IPS-NIHi11 (cell line): ENCODE measurements at regions not wholly inside any gene's neighbourhood (a gene's known extent, or its start where the extent isn't known, plus 50 kb on each side); places are given as distances from the start of the nearest gene placed in this dataset.
"Not testable (repeated sequence)": the region's sequence is repeated elsewhere in the genome, so short reads cannot be mapped to it uniquely, and the experiment has no call there.

Experiments used
- DNase-seq: peaks from one replicate; pipeline ENCODE4 v3.0.0; 2012; ENCODE audit warnings: mixed read lengths, low spot score

- DNase-seq = peak; percentile 78
Observed at GRCh38 chr6:85015396-85015990, 251.1 kb upstream of the TBX18 start.

- DNase-seq = no peak
Observed at GRCh38 chr6:85010865-85011264, 246.5 kb upstream of the TBX18 start.

GRCh38 chr6:85008296-85009009, 244.1 kb upstream of the TBX18 start:
- no peak for DNase-seq

- peak; percentile 29 for DNase-seq
Observed at GRCh38 chr6:85006362-85006761, 242.0 kb upstream of the TBX18 start.

DNA sequence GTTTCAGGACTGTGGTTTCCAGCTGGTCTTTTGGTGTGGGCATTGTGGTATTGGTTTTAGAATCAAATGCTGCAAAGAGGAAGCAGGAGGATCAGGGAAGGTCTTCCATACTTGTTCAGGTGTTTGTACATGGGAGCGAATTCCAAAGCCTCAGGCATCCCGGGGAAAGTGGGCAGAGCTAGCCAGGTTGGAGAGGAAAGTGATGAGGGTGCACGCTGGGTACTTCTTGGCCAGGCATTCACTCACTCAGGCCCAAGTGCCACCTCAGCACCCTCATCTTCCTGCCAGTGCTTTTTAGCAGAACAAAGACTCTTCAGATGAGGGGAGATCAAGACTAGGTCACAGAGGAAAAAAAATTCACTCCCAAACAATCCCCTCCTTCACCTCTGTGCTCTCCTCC, 241.1 kb upstream of the TBX18 start:
- no peak for DNase-seq

DNA sequence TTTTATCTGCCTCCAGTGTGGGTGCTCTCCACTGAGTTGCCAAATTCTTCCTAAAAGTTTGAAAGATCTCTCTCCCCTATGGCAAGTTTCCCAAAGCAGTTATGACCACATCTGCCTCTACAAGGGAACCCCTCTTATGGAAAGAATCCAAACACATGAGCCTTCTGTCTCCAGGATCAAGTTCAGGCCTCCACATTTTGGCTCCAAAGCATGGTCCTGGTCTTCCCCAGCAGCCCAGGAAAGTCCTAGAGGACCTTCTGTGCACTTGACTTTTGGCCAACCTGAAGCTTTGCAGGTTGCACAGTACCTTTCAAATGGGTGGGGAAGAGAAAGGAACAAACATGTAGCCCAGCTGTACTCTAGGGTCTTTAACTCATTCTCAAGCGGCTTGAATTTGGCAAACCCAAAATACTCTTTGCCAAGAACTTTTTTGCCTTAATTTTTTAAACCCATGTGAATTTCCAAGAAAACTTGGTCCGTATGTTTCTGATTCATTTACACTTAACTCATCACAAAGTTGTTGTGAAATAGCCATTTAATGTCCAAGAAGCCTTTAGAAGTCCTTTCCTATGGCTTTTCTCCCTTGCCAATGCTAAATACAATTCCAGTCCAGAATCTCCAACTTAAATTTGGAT, 240.1 kb upstream of the TBX18 start:
- no peak for DNase-seq

- DNase-seq = no peak
Observed at GRCh38 chr6:85002847-85003246, 238.4 kb upstream of the TBX18 start.

DNA sequence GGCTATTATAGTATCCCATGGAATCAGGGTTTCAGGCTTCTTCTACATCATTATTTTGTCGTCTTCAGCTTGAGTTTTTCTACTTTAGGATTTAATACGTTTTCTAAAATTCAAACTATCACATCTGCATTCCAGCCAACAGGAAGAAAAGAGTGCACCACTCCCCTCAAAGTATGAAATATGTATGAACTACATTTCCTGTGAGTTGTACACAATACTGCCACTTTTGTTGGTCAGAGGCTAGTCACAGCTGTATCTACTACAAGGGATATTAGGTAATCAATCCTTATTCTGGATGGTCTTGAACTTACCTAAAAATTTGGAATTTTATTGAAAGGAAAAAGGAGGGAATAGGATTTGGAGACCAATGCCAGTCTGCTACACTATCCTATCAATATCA, 235.6 kb upstream of the TBX18 start:
- DNase-seq = no peak

GRCh38 chr6:84998223-84998622, 233.8 kb upstream of the TBX18 start:
- DNase-seq = no peak

- not testable (repeated sequence) for DNase-seq
Observed at GRCh38 chr6:84988766-84989165, 224.4 kb upstream of the TBX18 start.

DNA sequence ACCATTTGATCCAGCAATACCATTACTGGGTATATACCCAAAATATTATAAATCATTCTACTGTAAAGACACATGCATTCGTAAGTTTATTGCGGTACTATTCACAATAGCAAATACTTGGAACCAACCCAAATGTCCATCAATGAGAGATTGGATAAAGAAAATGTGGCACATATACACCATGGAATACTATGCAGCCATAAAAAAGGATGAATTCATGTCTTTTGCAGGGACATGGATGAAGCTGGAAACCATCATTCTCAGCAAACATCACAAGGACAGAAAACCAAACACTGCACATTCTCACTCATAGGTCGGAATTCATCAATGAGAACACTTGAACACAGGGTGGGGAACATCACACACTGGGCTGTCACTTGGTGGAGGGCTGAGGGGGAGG, 221.1 kb upstream of the TBX18 start:
- DNase-seq = not testable (repeated sequence)

GRCh38 chr6:84979541-84979940, 215.1 kb upstream of the TBX18 start:
- DNase-seq = no peak

GRCh38 chr6:84977363-84977705, 212.9 kb upstream of the TBX18 start:
- DNase-seq = no peak

DNA sequence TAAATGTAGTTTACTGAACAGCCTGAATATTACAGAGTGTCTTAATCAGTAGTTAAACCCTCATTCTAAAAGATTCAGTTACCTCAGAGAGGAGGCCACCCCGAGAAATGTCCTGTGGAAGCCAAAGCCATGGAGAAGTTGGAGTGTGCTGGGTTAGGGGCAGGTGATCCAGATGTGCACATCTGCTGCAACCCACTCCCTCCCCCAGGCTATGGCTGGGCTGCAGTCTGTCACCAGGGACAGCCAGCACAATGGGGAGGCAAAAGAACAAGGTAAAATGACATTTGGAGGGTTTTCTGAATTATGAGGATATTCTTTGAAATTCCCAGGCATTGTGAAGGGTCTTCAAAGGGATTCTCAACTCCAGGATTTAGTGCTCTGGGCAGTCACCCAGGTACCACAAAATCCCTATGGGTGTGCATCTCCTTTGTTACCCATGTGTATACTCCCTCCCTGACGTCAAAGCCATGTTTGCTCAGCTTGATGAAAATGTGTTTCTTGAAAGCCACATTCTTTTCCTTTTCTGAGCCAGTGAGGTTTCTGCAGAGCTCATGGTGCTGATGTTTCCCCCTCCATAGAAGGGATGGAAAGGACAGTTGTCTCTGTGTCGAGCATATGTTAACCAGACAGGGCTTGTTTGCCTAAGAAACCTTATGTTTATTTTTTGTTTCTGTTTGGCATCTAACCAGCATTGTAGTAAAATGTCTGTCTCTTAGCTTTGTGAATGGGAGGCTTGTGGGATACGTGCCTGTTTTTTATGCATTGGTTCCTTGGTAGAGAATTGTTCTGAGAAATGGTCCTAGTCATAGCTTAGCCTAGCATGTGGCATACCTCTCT, 212.3 kb upstream of the TBX18 start:
- no peak for DNase-seq

- DNase-seq = no peak
Observed at GRCh38 chr6:84975316-84975715, 210.9 kb upstream of the TBX18 start.

DNA sequence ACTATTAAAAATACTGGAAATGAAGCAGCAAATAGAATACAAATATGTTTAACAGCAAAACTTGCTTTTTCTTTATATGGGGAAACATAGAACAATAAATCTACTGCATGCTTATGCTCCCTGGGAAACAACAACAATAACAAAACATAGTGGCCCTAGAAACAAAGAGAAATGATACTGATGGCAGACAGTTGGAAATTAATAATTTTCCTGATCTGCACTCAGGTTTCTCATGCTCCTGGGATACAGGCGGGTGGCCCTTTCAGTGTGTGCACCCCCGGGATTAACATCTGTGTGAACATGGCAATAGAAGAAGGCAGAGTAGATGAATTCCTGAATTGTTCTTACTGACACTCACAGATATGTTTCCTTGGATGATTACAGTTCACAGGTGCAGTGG, 209.2 kb upstream of the TBX18 start:
- DNase-seq = no peak

DNA sequence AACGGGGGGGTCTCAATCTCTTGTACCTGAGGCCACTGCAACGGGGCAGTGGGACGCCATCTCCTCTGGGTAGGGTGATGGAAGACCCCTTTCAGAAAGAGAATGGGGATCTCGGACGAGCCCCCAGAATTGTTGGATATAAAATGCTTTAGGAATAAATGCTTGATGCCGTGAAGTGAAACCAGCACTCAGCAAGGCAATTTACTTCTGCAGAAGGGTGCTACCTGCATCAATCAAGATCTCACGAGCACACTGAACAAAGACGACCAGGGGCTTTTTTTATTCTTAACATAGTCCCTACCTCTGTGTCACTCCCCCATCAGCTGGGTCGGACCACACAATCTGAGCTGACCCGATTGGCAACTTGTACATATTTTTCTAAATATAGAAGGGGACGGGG, 203.6 kb upstream of the TBX18 start:
- DNase-seq = no peak

DNA sequence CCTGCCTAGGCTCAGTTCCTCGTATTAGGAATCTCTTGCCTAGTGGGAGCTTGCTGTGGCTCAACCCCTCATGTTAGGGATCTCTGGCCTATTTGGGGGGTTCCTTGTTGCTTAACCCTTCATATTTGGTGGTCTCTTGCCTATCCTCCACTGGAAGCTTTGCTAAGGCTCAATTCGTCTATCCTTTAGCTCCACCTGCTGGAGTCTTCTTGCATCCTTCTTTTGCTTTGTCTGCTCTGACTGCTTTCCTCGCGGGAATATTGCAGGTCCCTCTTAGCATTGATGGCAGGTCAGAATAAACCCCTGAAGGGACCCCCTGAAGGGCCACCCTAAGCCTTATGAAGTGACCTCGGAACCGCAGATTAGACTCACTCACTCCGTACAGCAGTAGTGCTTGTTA, 203.0 kb upstream of the TBX18 start:
- peak; percentile 52 for DNase-seq

- DNase-seq = no peak
Observed at GRCh38 chr6:84953111-84953755, 188.8 kb upstream of the TBX18 start.

DNA sequence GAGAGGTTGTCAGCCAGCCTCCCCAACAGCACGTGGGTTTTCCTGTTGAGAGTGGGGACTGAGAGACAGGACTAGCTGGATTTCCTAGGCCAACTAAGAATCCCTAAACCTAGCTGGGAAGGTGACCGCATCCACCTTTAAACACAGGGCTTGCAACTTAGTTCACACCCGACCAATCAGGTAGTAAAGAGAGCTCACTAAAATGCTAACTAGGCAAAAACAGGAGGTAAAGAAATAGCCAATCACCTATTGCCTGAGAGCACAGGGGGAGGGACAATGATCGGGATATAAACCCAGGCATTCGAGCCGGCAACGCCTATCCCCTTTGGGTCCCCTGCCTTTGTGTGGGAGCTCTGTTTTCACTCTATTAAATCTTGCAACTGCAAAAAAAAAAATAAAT, 180.5 kb upstream of the TBX18 start:
- DNase-seq = not testable (repeated sequence)

DNA sequence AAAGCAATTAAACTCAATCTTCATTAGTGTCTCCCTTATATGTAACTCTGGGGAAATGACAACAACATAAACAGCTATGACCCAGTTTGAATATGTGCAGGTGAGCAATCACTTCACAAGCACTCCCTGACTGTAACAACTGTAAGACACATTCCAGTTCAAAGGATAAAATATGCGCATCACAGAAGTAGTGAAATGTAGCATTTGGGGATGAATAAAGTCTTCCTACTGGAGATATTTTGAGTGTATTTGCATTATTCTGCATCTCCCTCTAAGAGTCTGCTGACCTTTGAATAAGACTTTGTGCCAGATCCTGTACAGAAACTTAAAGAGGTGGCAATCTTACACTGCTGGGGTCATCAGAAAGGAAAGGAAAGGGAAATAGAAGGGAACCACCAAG, 179.5 kb upstream of the TBX18 start:
- no peak for DNase-seq

DNA sequence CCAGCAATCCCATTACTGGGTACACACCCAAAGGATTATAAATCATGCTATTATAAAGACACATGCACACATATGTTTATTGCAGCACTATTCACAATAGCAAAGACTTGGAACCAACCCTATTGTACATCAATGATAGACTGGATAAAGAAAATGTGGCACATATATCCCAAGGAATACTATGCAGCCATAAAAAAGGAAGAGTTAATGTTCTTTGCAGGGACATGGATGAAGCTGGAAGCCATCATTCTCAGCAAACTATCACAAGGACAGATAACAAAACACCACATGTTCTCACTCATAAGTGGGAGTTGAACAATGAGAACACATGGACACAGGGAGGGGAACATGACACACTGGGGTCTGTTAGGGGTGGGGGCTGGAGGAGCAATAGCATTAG, 177.2 kb upstream of the TBX18 start:
- not testable (repeated sequence) for DNase-seq
